ENCODE measurements at regions not wholly inside any gene's neighbourhood (a gene's known extent, or its start where the extent isn't known, plus 50 kb on each side); places are given as distances from the start of the nearest gene placed in this dataset.

DNA sequence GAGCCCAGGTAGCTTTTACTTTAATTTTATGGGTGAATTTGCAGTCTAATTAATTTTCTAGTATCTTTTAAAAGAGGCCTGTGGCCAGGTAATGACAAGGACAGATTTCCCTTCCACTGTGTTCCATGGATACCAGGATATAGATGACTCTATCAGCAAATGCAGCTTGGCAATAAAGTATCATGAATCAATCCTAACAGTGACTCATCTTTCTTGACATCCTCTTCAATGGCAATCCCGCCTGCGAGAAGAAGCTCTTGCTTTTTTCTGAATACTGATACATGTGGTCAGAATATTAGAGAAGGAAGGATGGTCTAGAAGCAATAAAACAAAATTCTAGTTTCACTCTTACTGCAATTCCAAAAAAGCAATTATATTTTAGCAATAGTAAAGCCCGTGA, 267.8 kb downstream of the DTHD1 start:
- TF ChIP-seq, protein P1, sequence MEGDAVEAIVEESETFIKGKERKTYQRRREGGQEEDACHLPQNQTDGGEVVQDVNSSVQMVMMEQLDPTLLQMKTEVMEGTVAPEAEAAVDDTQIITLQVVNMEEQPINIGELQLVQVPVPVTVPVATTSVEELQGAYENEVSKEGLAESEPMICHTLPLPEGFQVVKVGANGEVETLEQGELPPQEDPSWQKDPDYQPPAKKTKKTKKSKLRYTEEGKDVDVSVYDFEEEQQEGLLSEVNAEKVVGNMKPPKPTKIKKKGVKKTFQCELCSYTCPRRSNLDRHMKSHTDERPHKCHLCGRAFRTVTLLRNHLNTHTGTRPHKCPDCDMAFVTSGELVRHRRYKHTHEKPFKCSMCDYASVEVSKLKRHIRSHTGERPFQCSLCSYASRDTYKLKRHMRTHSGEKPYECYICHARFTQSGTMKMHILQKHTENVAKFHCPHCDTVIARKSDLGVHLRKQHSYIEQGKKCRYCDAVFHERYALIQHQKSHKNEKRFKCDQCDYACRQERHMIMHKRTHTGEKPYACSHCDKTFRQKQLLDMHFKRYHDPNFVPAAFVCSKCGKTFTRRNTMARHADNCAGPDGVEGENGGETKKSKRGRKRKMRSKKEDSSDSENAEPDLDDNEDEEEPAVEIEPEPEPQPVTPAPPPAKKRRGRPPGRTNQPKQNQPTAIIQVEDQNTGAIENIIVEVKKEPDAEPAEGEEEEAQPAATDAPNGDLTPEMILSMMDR (IDR thresholded peaks at IDR 0.05; ENCODE audit: poor library complexity) = no peak
- no peak for TF ChIP-seq EZH2 (IDR thresholded peaks at IDR 0.05; ENCODE audit: borderline replicate concordance)

Measured in hepatocyte (in vitro differentiated cells).